ENCODE measurements at regions not wholly inside any gene's neighbourhood (a gene's known extent, or its start where the extent isn't known, plus 50 kb on each side); places are given as distances from the start of the nearest gene placed in this dataset.

- no peak for DNase-seq
- peak overlapping the region; percentile 71 for H2AK9ac ChIP-seq (replicated peaks; ENCODE audit: low read depth, low read length, poor library complexity)
- 100% methylated on average over 2 of the region's 4 CpGs; no CpG with 5 or more reads in 1 of the 2 experiments for WGBS, 2 experiments (ENCODE audit: extremely low coverage in 2 of 2, insufficient read length in 1 of 2)
- no TSS peak for BruUV-seq (replicated peaks)
- in situ Hi-C loops (cut with MboI; ENCODE audit: low sequenced_read_pairs) (no loop called here), dilution Hi-C loops (cut with HindIII; ENCODE audit: low sequenced_read_pairs, unreplicated experiment) (no loop called here), intact Hi-C loops (cut with micrococcal nuclease) (loop anchor here (5.0 kb wide), 1 partner anchor 38 kb away; no protein-coding TSS in a partner anchor)
- H4K91ac ChIP-seq (ENCODE audit: insufficient read depth, low read depth, low read length) = peak overlapping the region; percentile 88
- no peak for TF ChIP-seq SMC3 (IDR thresholded peaks at IDR 0.05; ENCODE audit: low read depth, low read length)
- TF ChIP-seq MAZ (IDR thresholded peaks at IDR 0.05; ENCODE audit: borderline replicate concordance, low read depth, low read length) = no peak
- no peak for TF ChIP-seq RCOR1 (IDR thresholded peaks at IDR 0.05; ENCODE audit: insufficient replicate concordance, low read length)
- TF ChIP-seq USF2 (IDR thresholded peaks at IDR 0.05; ENCODE audit: low read depth, low read length) = no peak
- TF ChIP-seq CTCF (conservative IDR thresholded peaks at IDR 0.05; ENCODE audit: low read depth, low read length) = no peak
- TF ChIP-seq BHLHE40 (IDR thresholded peaks at IDR 0.05; ENCODE audit: low read depth, low read length) = no peak
- no peak for TF ChIP-seq POLR2A (IDR thresholded peaks at IDR 0.05; ENCODE audit: low read depth, low read length)
- TF ChIP-seq RFX5 (IDR thresholded peaks at IDR 0.05; ENCODE audit: low read depth, low read length) = no peak
- no peak for TF ChIP-seq MAFK (IDR thresholded peaks at IDR 0.05; ENCODE audit: low read depth, low read length)
- no peak for TF ChIP-seq RAD21 (IDR thresholded peaks at IDR 0.05; ENCODE audit: low read length)
- no peak for TF ChIP-seq MXI1 (IDR thresholded peaks at IDR 0.05; ENCODE audit: borderline replicate concordance, low read depth, low read length)
- TF ChIP-seq FOS (IDR thresholded peaks at IDR 0.05; ENCODE audit: low read depth, low read length) = no peak
- no peak for TF ChIP-seq ELK1 (IDR thresholded peaks at IDR 0.05; ENCODE audit: borderline replicate concordance, low read depth, low read length)
- no peak for TF ChIP-seq CEBPB (IDR thresholded peaks at IDR 0.05; ENCODE audit: low read depth, low read length)
- no peak for TF ChIP-seq CHD1 (IDR thresholded peaks at IDR 0.05; ENCODE audit: low read depth, low read length)
- no peak for TF ChIP-seq NFE2L2 (IDR thresholded peaks at IDR 0.05; ENCODE audit: low read depth, low read length)
- H3K4ac ChIP-seq (ENCODE audit: low read depth, low read length) = peak overlapping the region; percentile 92
- no peak overlapping the region for H3K4me2 ChIP-seq (ENCODE audit: low read depth, low read length)
- H4K8ac ChIP-seq (ENCODE audit: low read depth in 2 of 2, low read length in 2 of 2) = peak overlapping the region; percentile 76 to 78; a peak in 2 of 4 replicates
- peak overlapping the region; percentile 97 for H2BK120ac ChIP-seq (ENCODE audit: low read depth, low read length)
- H3K18ac ChIP-seq (ENCODE audit: low read depth, low read length) = peak overlapping the region; percentile 83; the same call in 1 of the 2 replicates
- no peak overlapping the region for H3K4me3 ChIP-seq (ENCODE audit: insufficient read depth, low read depth, low read length)
- peaks cover 3% of the 10 kb centered on the region; the same call in 1 of the 2 replicates for H3K4me1 ChIP-seq (ENCODE audit: control insufficient read depth, insufficient read depth, low read length)
- H3K56ac ChIP-seq (ENCODE audit: extremely low read depth, insufficient read depth, low read length) = no peak overlapping the region; the same call in 1 of the 2 replicates
- no peaks in the 10 kb centered on the region for H3K9me3 ChIP-seq (ENCODE audit: control insufficient read depth, insufficient read depth, low read length)
- ChIA-PET CTCF (no interaction called here), POLR2A (ENCODE audit: unreplicated experiment) (no interaction called here)
- H3K14ac ChIP-seq (replicated peaks; ENCODE audit: low read depth, low read length) = peak overlapping the region; percentile 77
- H3K23ac ChIP-seq (ENCODE audit: low read depth, low read length) = peak overlapping the region; percentile 83; the same call in 1 of the 2 replicates
- no peaks in the 10 kb centered on the region for H3K36me3 ChIP-seq (ENCODE audit: control insufficient read depth, insufficient read depth, low read length)
- peak overlapping the region; percentile 92 for H2BK20ac ChIP-seq (ENCODE audit: low read depth, low read length)
- peaks cover 7% of the 10 kb centered on the region; the same call in 1 of the 2 replicates for H3K9me1 ChIP-seq (ENCODE audit: insufficient read depth, low read length)
- no peaks in the 10 kb centered on the region for H3K27me3 ChIP-seq (ENCODE audit: control insufficient read depth, insufficient read depth, low read length)
- no peak overlapping the region for H3K9ac ChIP-seq (ENCODE audit: low read depth, low read length)
- no peak overlapping the region; the same call in 1 of the 2 replicates for H3K27ac ChIP-seq (ENCODE audit: insufficient read depth, low read length)
- H2AFZ ChIP-seq (replicated peaks; ENCODE audit: low read length, poor library complexity) = no peak overlapping the region
- peak overlapping the region; percentile 89 for H2BK15ac ChIP-seq (ENCODE audit: low read depth, low read length)
- H2BK5ac ChIP-seq (ENCODE audit: low read depth, low read length, poor library complexity, severe bottlenecking) = peak overlapping the region; percentile 76
- H2AK5ac ChIP-seq (ENCODE audit: low read depth, low read length) = peak overlapping the region; percentile 99
- H4K20me1 ChIP-seq (ENCODE audit: insufficient read depth, low read length) = no peaks in the 10 kb centered on the region
- peak overlapping the region; percentile 92; the same call in 1 of the 2 replicates for H4K5ac ChIP-seq (ENCODE audit: low read depth, low read length)
- H3K79me1 ChIP-seq (ENCODE audit: low read depth in 1 of 2, low read length in 2 of 2) = peaks cover 0 to 8% of the 10 kb centered on the region in 2 experiments; a peak in 3 of 4 replicates
- ATAC-seq (ENCODE audit: low read depth) = no peak
Measured at GRCh38 chr5:87114631-87115030, 153.1 kb upstream of the RASA1 start.
